ENCODE measurements at regions not wholly inside any gene's neighbourhood (a gene's known extent, or its start where the extent isn't known, plus 50 kb on each side); places are given as distances from the start of the nearest gene placed in this dataset.
"Not testable (repeated sequence)": the region's sequence is repeated elsewhere in the genome, so short reads cannot be mapped to it uniquely, and the experiment has no call there.

DNA sequence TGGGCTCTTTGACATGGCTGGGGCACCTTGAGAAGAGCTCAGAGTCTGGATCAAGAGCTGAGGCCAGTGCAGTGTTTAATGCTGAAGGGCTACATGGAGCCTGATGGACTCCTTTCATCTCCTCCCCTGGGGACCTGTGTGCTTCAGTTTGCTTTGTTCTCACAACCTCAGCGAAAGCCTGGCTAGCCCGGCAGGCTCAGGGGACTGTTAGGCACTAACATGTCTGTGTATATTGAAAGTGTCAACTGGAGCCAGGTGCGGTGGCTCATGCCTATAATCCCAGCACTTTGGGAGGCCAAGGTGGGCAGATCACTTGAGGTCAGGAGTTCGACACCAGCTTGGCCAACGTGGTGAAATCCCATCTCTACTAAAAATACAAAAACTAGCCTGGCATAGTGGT, 194.5 kb downstream of the C1orf94 start:
- not testable (repeated sequence) for DNase-seq

DNA sequence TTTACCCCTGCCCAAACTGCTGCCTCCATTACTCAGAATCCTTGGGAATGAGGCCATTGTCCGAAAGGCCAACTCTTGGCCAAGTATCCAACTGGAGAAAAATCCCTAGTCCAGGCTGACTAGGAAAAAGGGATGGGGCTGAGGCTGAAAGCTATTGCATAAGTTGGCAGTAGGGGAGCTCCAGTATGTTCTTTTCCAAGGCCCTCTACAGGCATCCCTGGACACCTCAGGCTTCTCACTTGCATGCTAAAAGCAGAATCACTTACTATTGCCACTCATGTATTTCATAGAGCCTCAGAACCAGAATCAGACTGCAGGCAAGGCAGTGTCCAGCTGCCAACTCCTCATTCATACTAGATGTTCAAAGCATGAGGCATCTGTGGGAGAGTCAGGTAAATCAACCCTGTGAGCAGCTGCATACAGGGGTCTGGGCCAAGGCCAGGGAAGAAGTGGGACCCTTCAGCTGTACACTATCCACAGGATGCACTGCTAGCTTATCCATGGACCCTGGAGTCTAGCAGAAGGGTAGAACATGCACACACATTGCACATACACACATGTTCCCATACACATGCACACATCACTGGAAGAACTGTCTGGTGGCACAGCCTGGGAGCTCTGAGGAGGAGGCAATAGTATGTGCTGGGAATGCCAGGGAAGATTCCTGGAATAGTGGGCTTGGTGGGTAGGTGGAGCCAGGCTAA, 195.3 kb downstream of the C1orf94 start:
- no peak for DNase-seq

DNA sequence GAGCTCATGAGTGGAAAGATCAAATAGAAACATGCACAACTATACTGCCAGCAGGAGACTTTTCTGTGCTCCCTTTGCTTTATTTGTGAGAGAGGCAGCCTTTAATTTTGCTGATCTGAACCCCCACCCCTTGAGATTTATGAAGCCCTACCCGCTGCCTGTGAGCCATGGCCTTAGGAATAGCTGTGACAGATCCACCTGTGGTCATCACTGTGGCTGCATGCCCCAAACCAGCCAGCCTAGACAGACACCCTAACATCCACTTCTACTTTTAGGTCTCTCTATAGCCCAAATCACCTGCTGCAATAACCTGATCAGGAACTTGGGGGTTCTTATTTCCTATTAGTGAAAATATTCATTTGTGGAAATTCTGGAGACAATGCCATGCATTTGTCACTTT, 196.2 kb downstream of the C1orf94 start:
- DNase-seq = no peak

- no peak for DNase-seq
Measured at GRCh38 chr1:34373912-34374311, 197.2 kb downstream of the C1orf94 start.

- DNase-seq = no peak
Measured at GRCh38 chr1:34376531-34376930, 199.8 kb downstream of the C1orf94 start.

- DNase-seq = no peak
Measured at GRCh38 chr1:34378968-34379856, 202.5 kb downstream of the C1orf94 start.

DNA sequence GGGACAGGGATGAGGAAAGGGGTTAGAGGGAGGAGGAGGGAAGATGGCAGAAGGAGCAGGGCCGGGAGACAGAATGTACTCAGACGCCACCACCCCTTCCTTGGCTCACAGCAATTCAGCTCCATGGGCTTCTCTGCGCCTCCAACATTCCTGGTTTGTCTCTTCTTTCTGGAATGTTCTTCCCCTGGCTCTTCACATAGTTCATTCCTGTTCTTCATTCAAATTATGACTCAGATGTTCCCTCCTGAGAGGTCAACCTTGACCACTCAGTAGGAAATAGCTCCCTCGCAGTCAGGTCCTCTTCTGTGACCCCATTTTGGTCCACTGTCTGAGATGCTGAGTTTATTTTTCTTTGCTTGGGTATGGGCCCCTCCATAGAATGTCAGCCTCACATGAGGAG, 203.2 kb downstream of the C1orf94 start:
- DNase-seq = no peak

GRCh38 chr1:34380526-34381124, 203.9 kb downstream of the C1orf94 start:
- no peak for DNase-seq

GRCh38 chr1:34389974-34390373, 213.3 kb downstream of the C1orf94 start:
- no peak for DNase-seq

- DNase-seq = no peak
Measured at GRCh38 chr1:34396042-34396441, 219.3 kb downstream of the C1orf94 start.

DNA sequence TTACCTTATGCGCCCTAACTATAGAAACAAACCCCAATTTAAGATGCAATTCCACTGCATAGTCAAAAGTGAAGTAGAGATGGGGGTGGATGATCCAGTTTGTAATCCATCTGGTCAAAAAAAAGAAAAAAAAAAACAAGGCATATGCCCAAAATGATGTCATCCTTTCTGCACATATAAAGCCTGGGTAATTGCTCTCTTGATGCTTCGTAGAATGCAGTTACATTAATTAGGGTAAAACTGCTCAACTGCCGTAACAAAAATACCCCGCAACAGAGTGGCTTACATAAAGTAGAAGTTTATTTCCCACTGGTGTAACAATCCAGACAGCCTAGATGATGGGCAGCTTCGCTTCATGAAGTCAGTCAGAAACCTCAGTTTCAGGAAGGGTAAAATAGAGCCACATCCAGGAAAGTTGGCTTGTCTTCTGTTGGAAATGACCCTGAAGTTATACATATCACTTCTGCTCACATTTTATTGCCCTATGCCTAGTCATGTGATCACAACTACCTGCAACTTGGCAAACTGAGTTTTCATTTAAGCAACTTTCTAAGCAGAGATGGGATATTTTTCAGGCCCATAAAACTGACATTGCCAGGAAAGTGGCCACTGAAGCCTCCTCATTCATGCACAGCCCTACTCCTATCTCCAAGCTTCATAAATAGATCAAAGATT, 221.7 kb downstream of the C1orf94 start:
- DNase-seq = no peak

DNA sequence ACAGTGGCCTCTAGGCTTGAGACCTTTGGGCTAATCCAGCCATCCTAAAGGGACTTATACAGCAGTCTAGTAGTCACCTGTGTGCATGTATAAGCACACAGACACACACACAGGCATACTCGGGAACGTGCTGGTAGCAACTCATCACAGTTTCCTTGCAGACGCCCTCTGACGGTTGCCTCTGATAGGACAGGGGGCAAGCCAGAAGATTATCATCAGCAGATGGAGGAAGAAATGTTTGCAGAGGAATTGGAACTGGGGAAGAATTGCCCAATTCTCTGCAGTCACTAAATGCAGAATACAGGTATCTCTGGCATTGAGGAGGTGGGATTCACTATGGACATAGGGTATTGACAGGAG, 222.2 kb downstream of the C1orf94 start:
- DNase-seq = no peak

DNA sequence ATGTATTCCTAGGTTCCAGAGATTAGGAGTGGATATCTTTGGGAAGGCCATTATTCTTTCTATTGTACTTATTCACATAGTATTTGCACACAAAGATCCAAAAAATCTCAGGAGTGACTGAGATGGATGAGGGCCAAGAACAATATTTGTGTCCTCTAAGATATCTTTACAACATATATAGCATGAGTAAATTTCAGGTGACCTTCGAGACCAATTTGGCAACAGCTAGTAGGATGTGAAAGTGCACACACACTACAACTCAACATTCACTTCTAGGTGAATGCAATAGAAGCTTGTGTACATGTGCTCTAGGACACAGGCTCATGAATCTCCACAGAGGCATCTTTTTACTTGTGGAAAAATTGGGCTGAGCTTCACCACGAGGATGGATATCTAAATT, 224.0 kb downstream of the C1orf94 start:
- DNase-seq = no peak

GRCh38 chr1:34403156-34403555, 226.4 kb downstream of the C1orf94 start:
- no peak for DNase-seq

GRCh38 chr1:34404804-34405203, 228.1 kb downstream of the C1orf94 start:
- no peak for DNase-seq

GRCh38 chr1:34405266-34405959, 228.7 kb downstream of the C1orf94 start:
- no peak for DNase-seq

DNA sequence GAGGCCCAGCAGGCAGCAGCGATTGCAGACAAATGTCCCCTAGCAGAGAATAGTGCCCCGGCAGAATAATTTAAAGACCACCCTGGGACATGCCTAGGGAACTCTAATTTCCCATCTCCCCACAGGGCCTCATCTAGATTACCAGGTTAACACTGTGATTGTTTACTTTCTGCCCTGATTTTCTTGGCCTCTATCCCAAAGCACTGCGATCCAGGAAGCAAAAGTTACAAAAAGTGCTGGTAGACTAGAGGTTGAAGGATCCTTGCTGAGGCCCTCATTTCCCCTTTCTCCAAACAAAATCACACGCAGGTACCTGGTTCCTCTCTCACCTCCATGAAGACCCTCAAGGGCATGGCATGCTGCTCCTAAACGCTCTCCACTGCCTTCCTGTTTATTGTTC, 229.7 kb downstream of the C1orf94 start:
- no peak for DNase-seq

DNA sequence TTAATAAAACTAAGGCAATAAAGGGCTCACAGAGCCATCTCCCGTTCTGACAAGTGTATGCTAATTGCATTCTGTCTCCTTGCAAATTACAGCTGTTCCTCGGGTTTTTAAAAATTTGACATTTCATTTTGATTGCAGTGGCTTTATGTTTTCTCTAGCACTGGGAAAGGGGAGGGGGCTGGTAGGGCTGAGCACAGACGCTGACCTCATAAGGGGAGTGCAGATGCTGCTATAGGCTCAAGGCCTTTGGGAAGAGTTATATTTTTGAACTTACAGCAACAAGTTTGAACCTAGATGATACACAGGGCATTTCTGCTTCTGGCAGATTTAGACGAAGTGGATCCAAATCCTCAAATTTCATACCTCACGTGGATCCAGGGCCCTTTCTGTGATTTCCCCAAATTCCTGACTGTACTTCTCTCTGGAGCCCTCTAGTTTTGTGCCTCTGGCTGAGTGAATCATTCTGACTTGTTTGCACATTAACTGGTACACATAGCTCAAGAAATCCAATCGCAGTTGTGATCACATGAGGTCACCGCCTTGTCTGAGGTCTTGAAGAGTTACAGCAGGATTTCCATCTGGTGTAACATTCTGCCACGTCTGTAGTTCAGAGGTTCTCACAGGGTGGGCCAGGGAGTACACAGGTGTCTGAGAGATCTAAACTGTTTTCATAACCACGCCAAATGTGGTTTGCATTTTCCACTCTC, 230.3 kb downstream of the C1orf94 start:
- no peak for DNase-seq

GRCh38 chr1:34408011-34408410, 231.3 kb downstream of the C1orf94 start:
- DNase-seq = no peak

DNA sequence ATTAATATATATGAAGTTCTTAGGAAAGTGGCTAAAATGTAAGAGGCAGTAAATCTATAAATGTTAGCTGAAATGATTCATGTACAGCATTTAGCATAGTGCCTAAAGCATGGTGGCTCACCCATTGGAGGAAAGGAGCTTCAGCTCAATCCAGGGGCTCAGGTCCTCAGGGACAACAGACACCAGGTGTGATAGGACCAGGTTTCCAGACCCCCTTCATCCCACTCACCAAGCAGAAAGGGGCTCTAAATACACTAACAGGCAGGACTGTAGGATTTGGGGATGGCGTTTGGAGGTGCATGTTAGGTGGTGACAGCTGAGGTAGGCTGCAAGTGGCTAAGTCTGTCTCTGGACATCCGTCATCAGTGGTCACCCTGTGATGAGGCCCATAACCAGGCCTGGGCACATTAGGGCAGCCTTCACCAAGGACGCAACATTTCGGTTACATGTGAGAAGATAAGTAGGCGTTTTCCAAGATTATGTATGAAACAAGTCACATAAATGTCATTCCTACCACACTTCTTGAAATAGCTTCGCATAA, 233.1 kb downstream of the C1orf94 start:
- DNase-seq = no peak

GRCh38 chr1:34412598-34413370, 236.1 kb downstream of the C1orf94 start:
- no peak for DNase-seq
